ENCODE measurements at regions not wholly inside any gene's neighbourhood (a gene's known extent, or its start where the extent isn't known, plus 50 kb on each side); places are given as distances from the start of the nearest gene placed in this dataset.

DNA sequence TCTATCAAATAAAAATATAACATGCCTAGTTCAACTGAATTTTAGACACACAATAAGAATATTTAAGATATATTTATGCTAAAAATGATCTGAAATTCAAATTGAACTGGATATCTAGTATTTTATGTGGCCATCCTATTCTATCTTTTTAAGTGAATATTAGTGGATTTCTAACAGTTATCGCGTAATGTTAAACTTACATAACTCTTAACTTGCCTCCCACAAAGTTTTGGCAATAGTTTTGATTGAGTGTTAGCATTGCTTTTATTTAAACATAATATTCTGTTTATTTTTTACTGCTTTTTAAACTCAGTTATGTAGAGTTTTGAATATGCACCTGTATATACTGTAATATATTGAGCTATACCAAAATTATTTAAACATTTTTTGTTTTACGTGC lies 1279.5 kb downstream of the OTOL1 start:
- TF ChIP-seq ZBTB1 (CRISPR knock-in tag; IDR thresholded peaks at IDR 0.05; ENCODE audit: borderline replicate concordance, low read depth) (no peak), SMAD1 (IDR thresholded peaks at IDR 0.05; ENCODE audit: low read depth, low read length, partially characterized antibody) (no peak), C11orf30 (IDR thresholded peaks at IDR 0.05; ENCODE audit: low read depth) (no peak), ARNT (IDR thresholded peaks at IDR 0.05) (no peak)
- TF ChIP-seq, protein P1, sequence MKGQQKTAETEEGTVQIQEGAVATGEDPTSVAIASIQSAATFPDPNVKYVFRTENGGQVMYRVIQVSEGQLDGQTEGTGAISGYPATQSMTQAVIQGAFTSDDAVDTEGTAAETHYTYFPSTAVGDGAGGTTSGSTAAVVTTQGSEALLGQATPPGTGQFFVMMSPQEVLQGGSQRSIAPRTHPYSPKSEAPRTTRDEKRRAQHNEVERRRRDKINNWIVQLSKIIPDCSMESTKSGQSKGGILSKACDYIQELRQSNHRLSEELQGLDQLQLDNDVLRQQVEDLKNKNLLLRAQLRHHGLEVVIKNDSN (CRISPR knock-in tag; IDR thresholded peaks at IDR 0.05), result no peak
- TF ChIP-seq, protein P2, sequence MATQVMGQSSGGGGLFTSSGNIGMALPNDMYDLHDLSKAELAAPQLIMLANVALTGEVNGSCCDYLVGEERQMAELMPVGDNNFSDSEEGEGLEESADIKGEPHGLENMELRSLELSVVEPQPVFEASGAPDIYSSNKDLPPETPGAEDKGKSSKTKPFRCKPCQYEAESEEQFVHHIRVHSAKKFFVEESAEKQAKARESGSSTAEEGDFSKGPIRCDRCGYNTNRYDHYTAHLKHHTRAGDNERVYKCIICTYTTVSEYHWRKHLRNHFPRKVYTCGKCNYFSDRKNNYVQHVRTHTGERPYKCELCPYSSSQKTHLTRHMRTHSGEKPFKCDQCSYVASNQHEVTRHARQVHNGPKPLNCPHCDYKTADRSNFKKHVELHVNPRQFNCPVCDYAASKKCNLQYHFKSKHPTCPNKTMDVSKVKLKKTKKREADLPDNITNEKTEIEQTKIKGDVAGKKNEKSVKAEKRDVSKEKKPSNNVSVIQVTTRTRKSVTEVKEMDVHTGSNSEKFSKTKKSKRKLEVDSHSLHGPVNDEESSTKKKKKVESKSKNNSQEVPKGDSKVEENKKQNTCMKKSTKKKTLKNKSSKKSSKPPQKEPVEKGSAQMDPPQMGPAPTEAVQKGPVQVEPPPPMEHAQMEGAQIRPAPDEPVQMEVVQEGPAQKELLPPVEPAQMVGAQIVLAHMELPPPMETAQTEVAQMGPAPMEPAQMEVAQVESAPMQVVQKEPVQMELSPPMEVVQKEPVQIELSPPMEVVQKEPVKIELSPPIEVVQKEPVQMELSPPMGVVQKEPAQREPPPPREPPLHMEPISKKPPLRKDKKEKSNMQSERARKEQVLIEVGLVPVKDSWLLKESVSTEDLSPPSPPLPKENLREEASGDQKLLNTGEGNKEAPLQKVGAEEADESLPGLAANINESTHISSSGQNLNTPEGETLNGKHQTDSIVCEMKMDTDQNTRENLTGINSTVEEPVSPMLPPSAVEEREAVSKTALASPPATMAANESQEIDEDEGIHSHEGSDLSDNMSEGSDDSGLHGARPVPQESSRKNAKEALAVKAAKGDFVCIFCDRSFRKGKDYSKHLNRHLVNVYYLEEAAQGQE (IDR thresholded peaks at IDR 0.05; ENCODE audit: borderline replicate concordance), result no peak
- TF ChIP-seq, protein P2 (CRISPR knock-in tag; IDR thresholded peaks at IDR 0.05; ENCODE audit: low read depth), result no peak
- TF ChIP-seq, protein P3, sequence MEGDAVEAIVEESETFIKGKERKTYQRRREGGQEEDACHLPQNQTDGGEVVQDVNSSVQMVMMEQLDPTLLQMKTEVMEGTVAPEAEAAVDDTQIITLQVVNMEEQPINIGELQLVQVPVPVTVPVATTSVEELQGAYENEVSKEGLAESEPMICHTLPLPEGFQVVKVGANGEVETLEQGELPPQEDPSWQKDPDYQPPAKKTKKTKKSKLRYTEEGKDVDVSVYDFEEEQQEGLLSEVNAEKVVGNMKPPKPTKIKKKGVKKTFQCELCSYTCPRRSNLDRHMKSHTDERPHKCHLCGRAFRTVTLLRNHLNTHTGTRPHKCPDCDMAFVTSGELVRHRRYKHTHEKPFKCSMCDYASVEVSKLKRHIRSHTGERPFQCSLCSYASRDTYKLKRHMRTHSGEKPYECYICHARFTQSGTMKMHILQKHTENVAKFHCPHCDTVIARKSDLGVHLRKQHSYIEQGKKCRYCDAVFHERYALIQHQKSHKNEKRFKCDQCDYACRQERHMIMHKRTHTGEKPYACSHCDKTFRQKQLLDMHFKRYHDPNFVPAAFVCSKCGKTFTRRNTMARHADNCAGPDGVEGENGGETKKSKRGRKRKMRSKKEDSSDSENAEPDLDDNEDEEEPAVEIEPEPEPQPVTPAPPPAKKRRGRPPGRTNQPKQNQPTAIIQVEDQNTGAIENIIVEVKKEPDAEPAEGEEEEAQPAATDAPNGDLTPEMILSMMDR (IDR thresholded peaks at IDR 0.05 in 2 of 3, conservative IDR thresholded peaks at IDR 0.05 in 1 of 3; ENCODE audit: insufficient read depth in 2 of 3, low read depth in 1 of 3, low read length in 3 of 3), result no peak
